GM13977 (cell line): ENCODE measurements at regions not wholly inside any gene's neighbourhood (a gene's known extent, or its start where the extent isn't known, plus 50 kb on each side); places are given as distances from the start of the nearest gene placed in this dataset.

Experiments
- DNase-seq: peaks from one replicate; pipeline ENCODE4 v3.0.0; 2012; ENCODE audit warnings: low spot score
- in situ Hi-C: fragments of 300-500 bp; cut with MboI; formaldehyde crosslinking; loops from one replicate; pipeline ENCODE4 v1.12.0; 2022; ENCODE audit warnings: low sequenced_read_pairs, low pct_unique_long_range_greater_than_20kb, mixed read lengths, inconsistent platforms; ENCODE audit not compliant: unreplicated experiment
- TF ChIP-seq, protein P1 (sequence below): IDR thresholded peaks from 2 replicates; pipeline ENCODE4 v1.5.1; 2012; ENCODE audit warnings: mild to moderate bottlenecking, control low read depth; ENCODE audit not compliant: insufficient read depth; ENCODE audit errors: extremely low read depth, missing control alignments

DNA sequence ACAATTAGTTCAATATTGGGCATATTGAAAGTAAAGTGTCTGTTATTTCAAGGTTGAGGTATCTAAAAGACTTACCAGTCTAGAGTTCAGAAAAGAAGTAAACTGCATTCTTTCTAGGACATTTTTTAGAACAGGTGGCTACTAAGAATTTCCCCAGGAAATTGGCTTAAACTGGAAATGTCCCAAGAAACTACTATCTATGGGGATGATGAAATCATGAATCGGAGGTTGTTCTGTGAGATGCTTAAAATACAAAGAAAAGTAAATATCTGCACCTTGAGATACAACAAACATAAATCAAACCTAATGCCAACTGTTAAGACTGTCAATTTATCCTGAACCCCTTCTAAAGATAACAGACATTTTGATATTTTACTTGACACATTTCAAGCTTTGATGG, 226.5 kb upstream of the NREP start:
- DNase-seq, result no peak
- in situ Hi-C loops, result no loop called here
- TF ChIP-seq, protein P1, sequence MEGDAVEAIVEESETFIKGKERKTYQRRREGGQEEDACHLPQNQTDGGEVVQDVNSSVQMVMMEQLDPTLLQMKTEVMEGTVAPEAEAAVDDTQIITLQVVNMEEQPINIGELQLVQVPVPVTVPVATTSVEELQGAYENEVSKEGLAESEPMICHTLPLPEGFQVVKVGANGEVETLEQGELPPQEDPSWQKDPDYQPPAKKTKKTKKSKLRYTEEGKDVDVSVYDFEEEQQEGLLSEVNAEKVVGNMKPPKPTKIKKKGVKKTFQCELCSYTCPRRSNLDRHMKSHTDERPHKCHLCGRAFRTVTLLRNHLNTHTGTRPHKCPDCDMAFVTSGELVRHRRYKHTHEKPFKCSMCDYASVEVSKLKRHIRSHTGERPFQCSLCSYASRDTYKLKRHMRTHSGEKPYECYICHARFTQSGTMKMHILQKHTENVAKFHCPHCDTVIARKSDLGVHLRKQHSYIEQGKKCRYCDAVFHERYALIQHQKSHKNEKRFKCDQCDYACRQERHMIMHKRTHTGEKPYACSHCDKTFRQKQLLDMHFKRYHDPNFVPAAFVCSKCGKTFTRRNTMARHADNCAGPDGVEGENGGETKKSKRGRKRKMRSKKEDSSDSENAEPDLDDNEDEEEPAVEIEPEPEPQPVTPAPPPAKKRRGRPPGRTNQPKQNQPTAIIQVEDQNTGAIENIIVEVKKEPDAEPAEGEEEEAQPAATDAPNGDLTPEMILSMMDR, result no peak

DNA sequence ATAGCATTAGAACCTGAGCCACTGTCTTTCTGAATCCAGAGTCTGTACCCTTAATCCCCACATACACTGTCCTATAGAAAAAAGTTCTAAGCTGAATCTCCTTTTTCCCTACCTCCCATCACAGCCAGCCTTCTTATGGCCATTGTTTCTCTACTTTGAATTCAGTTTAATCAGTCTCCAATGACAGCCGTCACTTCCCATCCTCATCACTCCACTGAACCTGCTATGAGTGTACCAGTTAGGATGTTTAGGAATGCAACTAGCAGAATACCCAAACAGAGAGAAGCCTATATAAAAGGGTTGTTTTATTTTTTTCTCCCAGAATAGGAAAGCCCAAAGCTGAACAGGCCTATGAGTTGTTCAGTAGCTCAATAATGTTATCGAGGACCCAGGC, 220.4 kb upstream of the NREP start:
- no peak for DNase-seq
- in situ Hi-C loops, result no loop called here
- TF ChIP-seq, protein P1, result no peak

DNA sequence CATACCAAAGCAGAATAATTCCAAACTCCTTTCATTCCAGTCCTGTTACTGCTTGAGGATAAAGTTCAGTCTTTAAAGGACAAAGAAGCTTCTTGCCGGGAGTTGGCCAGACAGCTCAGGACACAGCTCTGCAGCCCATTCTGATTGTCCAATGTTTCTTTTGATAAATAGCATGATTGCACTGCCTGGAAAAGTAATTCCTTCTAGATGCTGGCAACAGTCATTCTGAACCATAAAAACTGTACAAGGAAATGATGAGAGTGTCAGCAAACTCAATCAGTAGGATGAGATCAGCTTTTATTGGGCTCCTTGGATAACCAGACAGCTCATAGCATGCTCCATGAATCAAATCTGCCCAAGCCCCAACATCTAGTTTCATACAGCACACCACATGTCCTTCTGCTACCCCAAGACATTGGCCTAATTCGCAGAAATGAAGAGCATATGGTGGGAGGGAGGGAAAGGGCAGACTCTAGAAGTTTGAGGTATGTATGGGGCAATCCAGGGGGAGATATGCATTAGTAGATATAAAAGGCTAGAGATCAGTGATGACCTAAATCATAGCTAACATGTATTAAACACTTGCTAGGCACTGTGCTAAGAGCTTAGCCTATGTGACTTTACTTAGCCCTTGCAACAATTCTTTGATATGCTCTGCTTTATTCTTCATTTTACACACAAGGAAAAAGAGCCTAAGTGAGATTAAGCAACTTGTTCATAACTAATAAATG, 219.9 kb upstream of the NREP start:
- TF ChIP-seq, protein P1, result no peak
- DNase-seq, result no peak
- in situ Hi-C loops, result no loop called here

DNA sequence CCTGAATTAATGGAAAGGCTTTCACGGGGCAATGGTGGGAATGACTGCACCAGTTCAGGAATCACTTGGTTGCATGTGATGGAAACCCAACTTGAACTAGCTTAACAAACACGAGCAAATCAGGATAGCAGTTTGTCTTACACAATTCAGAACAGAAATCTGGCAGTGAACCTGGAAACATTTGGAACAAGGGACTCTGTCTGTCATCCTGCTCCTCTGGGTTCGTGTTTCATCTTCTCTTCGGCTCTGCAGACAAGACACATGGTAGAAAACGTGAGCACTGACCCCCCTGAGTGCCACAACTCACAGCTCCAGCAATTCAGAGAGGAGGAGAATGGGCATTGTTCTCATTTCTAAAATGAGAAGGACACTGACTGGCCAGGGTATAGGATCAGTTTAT, 218.1 kb upstream of the NREP start:
- no peak for DNase-seq
- in situ Hi-C loops, result no loop called here
- TF ChIP-seq, protein P1, result no peak

DNA sequence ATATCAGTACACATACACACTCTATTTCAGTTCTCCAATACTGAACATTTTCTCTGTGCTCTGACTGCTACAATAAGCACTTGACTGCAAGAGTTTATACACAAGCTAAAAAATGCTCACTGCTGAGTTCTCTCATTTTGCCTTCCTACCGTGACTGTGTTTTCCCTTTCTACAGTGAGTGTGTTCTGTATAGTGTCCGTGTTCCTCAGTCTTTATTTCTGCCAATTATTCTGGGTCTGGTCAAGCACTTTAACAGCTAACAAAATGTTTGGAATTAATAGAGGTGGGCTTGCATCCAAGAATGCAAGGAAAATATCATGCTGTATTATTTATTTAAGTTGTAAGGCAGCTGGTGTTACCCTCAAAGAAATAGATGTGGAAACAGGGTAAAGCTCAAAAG, 217.0 kb upstream of the NREP start:
- in situ Hi-C loops, result no loop called here
- no peak for DNase-seq
- TF ChIP-seq, protein P1, result no peak

DNA sequence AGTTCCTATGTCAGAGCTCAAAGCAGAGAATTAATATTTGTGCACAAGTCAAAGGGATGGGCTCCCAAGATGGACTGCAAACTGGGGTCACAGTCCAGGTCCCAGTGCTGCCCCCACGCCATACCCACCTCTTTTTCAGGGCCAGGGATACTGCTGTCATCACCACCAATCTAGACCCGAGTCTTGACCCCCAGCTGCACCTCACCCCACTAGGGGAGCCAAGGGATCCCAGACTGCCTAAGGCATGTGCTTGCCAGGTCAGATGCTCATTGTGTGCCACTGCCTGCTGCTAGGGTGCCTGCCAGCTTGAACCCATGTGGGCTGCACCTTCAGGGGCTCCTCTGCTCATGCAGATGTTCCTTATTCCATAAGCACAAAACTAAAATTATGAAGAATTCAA, 215.6 kb upstream of the NREP start:
- TF ChIP-seq, protein P1, result no peak
- in situ Hi-C loops, result no loop called here
- no peak for DNase-seq
